GM23338 (cell line): ENCODE measurements at regions not wholly inside any gene's neighbourhood (a gene's known extent, or its start where the extent isn't known, plus 50 kb on each side); places are given as distances from the start of the nearest gene placed in this dataset.

Source experiments
- ATAC-seq: fragments of 200-7000 bp; cut with Tn5 transposase; 3 replicates; pipeline ENCODE4 v1.9.1; 2020
- DNase-seq: peaks from one replicate; pipeline ENCODE4 v3.0.0-alpha.2; 2015; ENCODE audit warnings: low spot score
- H2AFZ ChIP-seq: fragments of 200-600 bp; sonication (generic); 2 replicates; pipeline ENCODE4 v1.8.0; 2016; ENCODE audit warnings: antibody characterized with exemption, mild to moderate bottlenecking, moderate library complexity
- H3F3A ChIP-seq: fragments of 200-600 bp; sonication (generic); replicated peaks from 2 replicates; pipeline ENCODE4 v1.8.0; 2017; ENCODE audit warnings: antibody characterized with exemption, mixed run types, low read depth
- H3K27ac ChIP-seq: fragments of 200-600 bp; sonication (generic); 2 replicates; pipeline ENCODE4 v1.6.1; 2016; ENCODE audit warnings: low read depth
- H3K27me3 ChIP-seq: fragments of 200-600 bp; sonication (generic); 2 replicates; pipeline ENCODE4 v1.8.0; 2016; ENCODE audit warnings: mild to moderate bottlenecking, mixed run types, moderate library complexity; ENCODE audit not compliant: insufficient read depth
- H3K36me3 ChIP-seq: fragments of 200-600 bp; sonication (generic); 2 replicates; pipeline ENCODE4 v1.8.0; 2016; ENCODE audit warnings: mild to moderate bottlenecking; ENCODE audit not compliant: insufficient read depth
- H3K4me1 ChIP-seq: fragments of 200-600 bp; sonication (generic); 2 replicates; pipeline ENCODE4 v1.8.0; 2016; ENCODE audit warnings: mild to moderate bottlenecking, moderate library complexity; ENCODE audit not compliant: insufficient read depth
- H3K4me2 ChIP-seq: fragments of 200-600 bp; sonication (generic); 2 replicates; pipeline ENCODE4 v1.7.1; 2017; ENCODE audit warnings: mixed run types
- H3K4me3 ChIP-seq: fragments of 200-600 bp; sonication (generic); 2 replicates; pipeline ENCODE4 v1.6.1; 2016; ENCODE audit warnings: mixed run types
- H3K79me2 ChIP-seq: fragments of 200-600 bp; sonication (generic); replicated peaks from 2 replicates; pipeline ENCODE4 v1.8.0; 2017; ENCODE audit warnings: mild to moderate bottlenecking; ENCODE audit not compliant: insufficient read depth
- H3K9me2 ChIP-seq: fragments of 200-600 bp; sonication (generic); 2 replicates; pipeline ENCODE4 v1.8.0; 2017; ENCODE audit not compliant: insufficient read depth
- H4K20me1 ChIP-seq: fragments of 200-600 bp; sonication (generic); replicated peaks from 2 replicates; pipeline ENCODE4 v1.8.0; 2017; ENCODE audit warnings: mild to moderate bottlenecking; ENCODE audit not compliant: insufficient read depth
- H3K27ac Mint-ChIP-seq: 2 replicates; pipeline ENCODE4 v1.8.0; 2020; ENCODE audit warnings: inconsistent platforms, mild to moderate bottlenecking, moderate library complexity, mixed read lengths
- H3K27me3 Mint-ChIP-seq: 3 replicates; pipeline ENCODE4 v1.8.0; 2022; ENCODE audit warnings: low read depth, mild to moderate bottlenecking, moderate library complexity, mixed read lengths, inconsistent platforms; ENCODE audit not compliant: insufficient read depth, poor library complexity
- H3K36me3 Mint-ChIP-seq: 3 replicates; pipeline ENCODE4 v1.8.0; 2021; ENCODE audit warnings: low read depth, mild to moderate bottlenecking, inconsistent platforms, moderate library complexity, mixed read lengths
- H3K4me1 Mint-ChIP-seq: 3 replicates; pipeline ENCODE4 v1.8.0; 2020; ENCODE audit warnings: mild to moderate bottlenecking, inconsistent platforms, mixed read lengths
- H3K4me3 Mint-ChIP-seq: 3 replicates; pipeline ENCODE4 v1.8.0; 2021; ENCODE audit warnings: moderate library complexity, mild to moderate bottlenecking, inconsistent platforms, mixed read lengths
- H3K9me3 Mint-ChIP-seq: 3 replicates; pipeline ENCODE4 v1.8.0; 2020; ENCODE audit warnings: moderate library complexity, mild to moderate bottlenecking, inconsistent platforms, mixed read lengths
- CREB1 ChIP-seq: fragments of 250-450 bp; sonication (Bioruptor Pico); IDR thresholded peaks from 2 replicates; pipeline ENCODE4 v1.5.0; 2020; ENCODE audit warnings: low read depth, mild to moderate bottlenecking, moderate library complexity
- EZH2 ChIP-seq: fragments of 200-600 bp; sonication (generic); IDR thresholded peaks from one replicate; pipeline ENCODE4 v1.8.0; 2017; ENCODE audit warnings: antibody characterized with exemption, mild to moderate bottlenecking, low read depth; ENCODE audit not compliant: unreplicated experiment
- EZH2phosphoT487 ChIP-seq: fragments of 200-600 bp; sonication (generic); IDR thresholded peaks from one replicate; pipeline ENCODE4 v1.8.1; 2018; ENCODE audit warnings: antibody characterized with exemption; ENCODE audit not compliant: unreplicated experiment
- JUNB ChIP-seq: IDR thresholded peaks from one replicate; pipeline ENCODE4 v1.6.1; 2016; ENCODE audit warnings: antibody characterized with exemption; ENCODE audit not compliant: unreplicated experiment
- NANOG ChIP-seq: IDR thresholded peaks from 2 replicates; pipeline ENCODE4 v1.6.1; 2016; ENCODE audit warnings: antibody characterized with exemption, borderline replicate concordance
- POLR2AphosphoS5 ChIP-seq: IDR thresholded peaks from 2 replicates; pipeline ENCODE4 v1.6.1; 2016; ENCODE audit warnings: antibody characterized with exemption, low read depth
- STAT1 ChIP-seq: IDR thresholded peaks from one replicate; pipeline ENCODE4 v1.6.1; 2016; ENCODE audit warnings: antibody characterized with exemption; ENCODE audit not compliant: unreplicated experiment
- ZNF331 ChIP-seq: fragments of 250-450 bp; sonication (Bioruptor Pico); IDR thresholded peaks from 2 replicates; pipeline ENCODE4 v1.5.0; 2020; ENCODE audit warnings: low read depth, mild to moderate bottlenecking, moderate library complexity
- TF ChIP-seq, protein P1 (sequence below), 2 experiments: fragments of 200-600 bp in 1 of 2; sonication (generic) in 1 of 2; conservative IDR thresholded peaks; 2 replicates each; pipeline versions ENCODE4 v1.5.1 to v1.6.1; 2016 to 2017; ENCODE audit warnings: antibody characterized with exemption in 2 of 2, low read depth in 2 of 2, mild to moderate bottlenecking in 2 of 2, moderate library complexity in 1 of 2
- TF ChIP-seq, protein P2 (sequence below): IDR thresholded peaks from 2 replicates; pipeline ENCODE4 v1.6.1; 2016; ENCODE audit warnings: antibody characterized with exemption
- TF ChIP-seq, protein P3 (sequence below): fragments of 250-450 bp; sonication (Bioruptor Pico); IDR thresholded peaks from 2 replicates; pipeline ENCODE4 v1.5.0; 2020; ENCODE audit warnings: mild to moderate bottlenecking, moderate library complexity

DNA sequence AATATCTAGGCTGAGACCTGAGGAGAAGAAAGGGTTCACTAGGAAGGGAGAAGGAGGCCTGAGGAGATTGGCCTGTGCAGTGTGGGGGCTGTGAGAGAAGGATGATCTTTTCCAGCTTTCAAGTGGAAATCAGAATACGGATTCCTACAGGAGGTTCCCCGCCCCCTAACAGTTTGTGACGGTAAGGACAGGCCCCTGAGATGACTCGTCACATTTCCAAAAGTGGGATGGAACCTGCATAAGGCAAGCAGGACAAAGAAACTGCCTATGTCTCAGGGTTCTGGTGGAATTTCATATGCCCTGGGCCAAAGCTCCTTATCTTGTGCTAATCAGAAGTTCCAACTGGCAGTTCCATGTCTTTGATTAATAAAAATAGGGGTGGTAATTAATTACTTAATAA, 275.6 kb downstream of the SNX10 start (continued):
- no peak for TF ChIP-seq POLR2AphosphoS5
- no peak for TF ChIP-seq JUNB
- TF ChIP-seq, protein P1, sequence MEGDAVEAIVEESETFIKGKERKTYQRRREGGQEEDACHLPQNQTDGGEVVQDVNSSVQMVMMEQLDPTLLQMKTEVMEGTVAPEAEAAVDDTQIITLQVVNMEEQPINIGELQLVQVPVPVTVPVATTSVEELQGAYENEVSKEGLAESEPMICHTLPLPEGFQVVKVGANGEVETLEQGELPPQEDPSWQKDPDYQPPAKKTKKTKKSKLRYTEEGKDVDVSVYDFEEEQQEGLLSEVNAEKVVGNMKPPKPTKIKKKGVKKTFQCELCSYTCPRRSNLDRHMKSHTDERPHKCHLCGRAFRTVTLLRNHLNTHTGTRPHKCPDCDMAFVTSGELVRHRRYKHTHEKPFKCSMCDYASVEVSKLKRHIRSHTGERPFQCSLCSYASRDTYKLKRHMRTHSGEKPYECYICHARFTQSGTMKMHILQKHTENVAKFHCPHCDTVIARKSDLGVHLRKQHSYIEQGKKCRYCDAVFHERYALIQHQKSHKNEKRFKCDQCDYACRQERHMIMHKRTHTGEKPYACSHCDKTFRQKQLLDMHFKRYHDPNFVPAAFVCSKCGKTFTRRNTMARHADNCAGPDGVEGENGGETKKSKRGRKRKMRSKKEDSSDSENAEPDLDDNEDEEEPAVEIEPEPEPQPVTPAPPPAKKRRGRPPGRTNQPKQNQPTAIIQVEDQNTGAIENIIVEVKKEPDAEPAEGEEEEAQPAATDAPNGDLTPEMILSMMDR (conservative IDR thresholded peaks at IDR 0.05; ENCODE audit: low read depth in 2 of 2) = no peak
- TF ChIP-seq, protein P2, sequence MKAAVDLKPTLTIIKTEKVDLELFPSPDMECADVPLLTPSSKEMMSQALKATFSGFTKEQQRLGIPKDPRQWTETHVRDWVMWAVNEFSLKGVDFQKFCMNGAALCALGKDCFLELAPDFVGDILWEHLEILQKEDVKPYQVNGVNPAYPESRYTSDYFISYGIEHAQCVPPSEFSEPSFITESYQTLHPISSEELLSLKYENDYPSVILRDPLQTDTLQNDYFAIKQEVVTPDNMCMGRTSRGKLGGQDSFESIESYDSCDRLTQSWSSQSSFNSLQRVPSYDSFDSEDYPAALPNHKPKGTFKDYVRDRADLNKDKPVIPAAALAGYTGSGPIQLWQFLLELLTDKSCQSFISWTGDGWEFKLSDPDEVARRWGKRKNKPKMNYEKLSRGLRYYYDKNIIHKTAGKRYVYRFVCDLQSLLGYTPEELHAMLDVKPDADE = no peak
- TF ChIP-seq ZNF331 (CRISPR knock-in tag) = no peak
- TF ChIP-seq CREB1 (CRISPR knock-in tag) = no peak
- no peak for TF ChIP-seq EZH2

DNA sequence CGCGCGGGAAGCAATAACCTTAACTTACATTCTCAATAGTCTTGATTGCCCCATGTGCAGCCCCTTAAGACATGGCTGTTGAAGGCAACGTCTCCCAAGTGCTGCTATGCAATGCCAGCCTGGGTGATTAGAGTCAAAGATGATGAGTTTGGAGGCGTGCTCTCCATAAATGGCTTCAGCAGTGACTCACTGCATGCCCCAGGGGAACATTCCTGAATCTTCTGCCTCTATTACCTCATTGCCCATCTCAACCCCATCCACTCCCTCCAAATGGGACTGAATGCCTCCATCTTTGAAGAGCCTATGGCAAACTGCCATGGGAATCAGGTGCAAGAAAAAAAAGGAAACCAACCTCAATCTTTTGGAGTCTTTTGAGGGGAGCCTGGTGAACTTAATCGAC, 282.8 kb downstream of the SNX10 start:
- Mint-ChIP-seq H3K27ac (no peak overlapping the region), H3K36me3 (peaks cover 7% of the 10 kb centered on the region; the same call in 1 of the 3 replicates), H3K9me3 (peaks cover 11% of the 10 kb centered on the region), H3K27me3 (no peaks in the 10 kb centered on the region), H3K4me3 (no peak overlapping the region), H3K4me1 (no peaks in the 10 kb centered on the region)
- no peaks in the 10 kb centered on the region for H4K20me1 ChIP-seq
- no peaks in the 10 kb centered on the region for H3K36me3 ChIP-seq
- ATAC-seq (no peak), DNase-seq (no peak)
- H3K79me2 ChIP-seq = no peaks in the 10 kb centered on the region
- H3K4me2 ChIP-seq = no peak overlapping the region
- peaks cover 8% of the 10 kb centered on the region; the same call in 1 of the 2 replicates for H3K9me2 ChIP-seq
- no peaks in the 10 kb centered on the region for H3K4me1 ChIP-seq
- H3K4me3 ChIP-seq = no peak overlapping the region
- no peaks in the 10 kb centered on the region for H3K27me3 ChIP-seq
- H3K27ac ChIP-seq = no peak overlapping the region
- no peaks in the 10 kb centered on the region for H3F3A ChIP-seq
- H2AFZ ChIP-seq = no peak overlapping the region
- TF ChIP-seq STAT1 (no peak), NANOG (no peak), EZH2 (no peak), EZH2phosphoT487 (no peak), ZNF331 (CRISPR knock-in tag) (no peak)
- TF ChIP-seq, protein P2 = no peak
- TF ChIP-seq, protein P3, sequence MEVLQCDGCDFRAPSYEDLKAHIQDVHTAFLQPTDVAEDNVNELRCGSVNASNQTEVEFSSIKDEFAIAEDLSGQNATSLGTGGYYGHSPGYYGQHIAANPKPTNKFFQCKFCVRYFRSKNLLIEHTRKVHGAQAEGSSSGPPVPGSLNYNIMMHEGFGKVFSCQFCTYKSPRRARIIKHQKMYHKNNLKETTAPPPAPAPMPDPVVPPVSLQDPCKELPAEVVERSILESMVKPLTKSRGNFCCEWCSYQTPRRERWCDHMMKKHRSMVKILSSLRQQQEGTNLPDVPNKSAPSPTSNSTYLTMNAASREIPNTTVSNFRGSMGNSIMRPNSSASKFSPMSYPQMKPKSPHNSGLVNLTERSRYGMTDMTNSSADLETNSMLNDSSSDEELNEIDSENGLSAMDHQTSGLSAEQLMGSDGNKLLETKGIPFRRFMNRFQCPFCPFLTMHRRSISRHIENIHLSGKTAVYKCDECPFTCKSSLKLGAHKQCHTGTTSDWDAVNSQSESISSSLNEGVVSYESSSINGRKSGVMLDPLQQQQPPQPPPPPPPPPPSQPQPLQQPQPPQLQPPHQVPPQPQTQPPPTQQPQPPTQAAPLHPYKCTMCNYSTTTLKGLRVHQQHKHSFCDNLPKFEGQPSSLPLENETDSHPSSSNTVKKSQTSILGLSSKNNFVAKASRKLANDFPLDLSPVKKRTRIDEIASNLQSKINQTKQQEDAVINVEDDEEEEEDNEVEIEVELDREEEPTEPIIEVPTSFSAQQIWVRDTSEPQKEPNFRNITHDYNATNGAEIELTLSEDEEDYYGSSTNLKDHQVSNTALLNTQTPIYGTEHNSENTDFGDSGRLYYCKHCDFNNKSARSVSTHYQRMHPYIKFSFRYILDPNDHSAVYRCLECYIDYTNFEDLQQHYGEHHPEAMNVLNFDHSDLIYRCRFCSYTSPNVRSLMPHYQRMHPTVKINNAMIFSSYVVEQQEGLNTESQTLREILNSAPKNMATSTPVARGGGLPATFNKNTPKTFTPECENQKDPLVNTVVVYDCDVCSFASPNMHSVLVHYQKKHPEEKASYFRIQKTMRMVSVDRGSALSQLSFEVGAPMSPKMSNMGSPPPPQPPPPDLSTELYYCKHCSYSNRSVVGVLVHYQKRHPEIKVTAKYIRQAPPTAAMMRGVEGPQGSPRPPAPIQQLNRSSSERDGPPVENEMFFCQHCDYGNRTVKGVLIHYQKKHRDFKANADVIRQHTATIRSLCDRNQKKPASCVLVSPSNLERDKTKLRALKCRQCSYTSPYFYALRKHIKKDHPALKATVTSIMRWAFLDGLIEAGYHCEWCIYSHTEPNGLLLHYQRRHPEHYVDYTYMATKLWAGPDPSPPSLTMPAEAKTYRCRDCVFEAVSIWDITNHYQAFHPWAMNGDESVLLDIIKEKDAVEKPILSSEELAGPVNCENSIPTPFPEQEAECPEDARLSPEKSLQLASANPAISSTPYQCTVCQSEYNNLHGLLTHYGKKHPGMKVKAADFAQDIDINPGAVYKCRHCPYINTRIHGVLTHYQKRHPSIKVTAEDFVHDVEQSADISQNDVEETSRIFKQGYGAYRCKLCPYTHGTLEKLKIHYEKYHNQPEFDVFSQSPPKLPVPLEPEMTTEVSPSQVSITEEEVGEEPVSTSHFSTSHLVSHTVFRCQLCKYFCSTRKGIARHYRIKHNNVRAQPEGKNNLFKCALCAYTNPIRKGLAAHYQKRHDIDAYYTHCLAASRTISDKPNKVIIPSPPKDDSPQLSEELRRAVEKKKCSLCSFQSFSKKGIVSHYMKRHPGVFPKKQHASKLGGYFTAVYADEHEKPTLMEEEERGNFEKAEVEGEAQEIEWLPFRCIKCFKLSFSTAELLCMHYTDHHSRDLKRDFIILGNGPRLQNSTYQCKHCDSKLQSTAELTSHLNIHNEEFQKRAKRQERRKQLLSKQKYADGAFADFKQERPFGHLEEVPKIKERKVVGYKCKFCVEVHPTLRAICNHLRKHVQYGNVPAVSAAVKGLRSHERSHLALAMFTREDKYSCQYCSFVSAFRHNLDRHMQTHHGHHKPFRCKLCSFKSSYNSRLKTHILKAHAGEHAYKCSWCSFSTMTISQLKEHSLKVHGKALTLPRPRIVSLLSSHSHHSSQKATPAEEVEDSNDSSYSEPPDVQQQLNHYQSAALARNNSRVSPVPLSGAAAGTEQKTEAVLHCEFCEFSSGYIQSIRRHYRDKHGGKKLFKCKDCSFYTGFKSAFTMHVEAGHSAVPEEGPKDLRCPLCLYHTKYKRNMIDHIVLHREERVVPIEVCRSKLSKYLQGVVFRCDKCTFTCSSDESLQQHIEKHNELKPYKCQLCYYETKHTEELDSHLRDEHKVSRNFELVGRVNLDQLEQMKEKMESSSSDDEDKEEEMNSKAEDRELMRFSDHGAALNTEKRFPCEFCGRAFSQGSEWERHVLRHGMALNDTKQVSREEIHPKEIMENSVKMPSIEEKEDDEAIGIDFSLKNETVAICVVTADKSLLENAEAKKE = no peak
- TF ChIP-seq, protein P1 (conservative IDR thresholded peaks at IDR 0.05; ENCODE audit: low read depth in 2 of 2) = no peak
